ENCODE measurements at regions not wholly inside any gene's neighbourhood (a gene's known extent, or its start where the extent isn't known, plus 50 kb on each side); places are given as distances from the start of the nearest gene placed in this dataset.
"Not testable (repeated sequence)": the region's sequence is repeated elsewhere in the genome, so short reads cannot be mapped to it uniquely, and the experiment has no call there.

DNA sequence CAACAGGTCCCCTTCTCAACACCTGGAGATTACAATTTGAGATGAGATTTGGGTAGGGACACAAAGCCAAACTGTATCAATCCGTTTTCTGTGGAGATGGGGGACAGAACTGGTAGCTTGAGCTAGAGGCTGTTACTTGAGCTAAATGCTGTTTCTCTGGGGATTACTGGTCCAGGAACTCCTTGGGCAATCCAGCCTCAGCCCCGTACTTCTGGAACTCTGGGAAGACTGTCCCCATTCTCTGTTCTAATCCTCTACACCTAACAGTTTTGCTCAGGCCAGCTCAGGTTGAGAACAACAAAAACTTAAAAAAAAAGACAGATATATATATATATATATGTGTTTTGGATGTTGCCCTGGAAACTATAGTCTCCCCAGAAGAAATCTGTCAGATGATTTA lies 255.0 kb downstream of the GOLGA6L6 start:
- TF ChIP-seq CTCF (conservative IDR thresholded peaks at IDR 0.05; ENCODE audit: low read depth, low read length); POLR2A (IDR thresholded peaks at IDR 0.05; ENCODE audit: low read depth, low read length): not testable (repeated sequence)
